GM23248 (cell line): ENCODE measurements at regions not wholly inside any gene's neighbourhood (a gene's known extent, or its start where the extent isn't known, plus 50 kb on each side); places are given as distances from the start of the nearest gene placed in this dataset.

ENCODE experiments used
- EZH2 ChIP-seq: fragments of 200-600 bp; sonication (generic); IDR thresholded peaks from 2 replicates; pipeline ENCODE4 v1.6.1; 2018; ENCODE audit warnings: antibody characterized with exemption, mild to moderate bottlenecking; ENCODE audit not compliant: insufficient read depth, poor library complexity, severe bottlenecking
- EZH2phosphoT487 ChIP-seq: fragments of 200-600 bp; sonication (generic); IDR thresholded peaks from 2 replicates; pipeline ENCODE4 v1.6.1; 2018; ENCODE audit warnings: antibody characterized with exemption, moderate library complexity, mild to moderate bottlenecking, low read depth; ENCODE audit not compliant: insufficient read depth

DNA sequence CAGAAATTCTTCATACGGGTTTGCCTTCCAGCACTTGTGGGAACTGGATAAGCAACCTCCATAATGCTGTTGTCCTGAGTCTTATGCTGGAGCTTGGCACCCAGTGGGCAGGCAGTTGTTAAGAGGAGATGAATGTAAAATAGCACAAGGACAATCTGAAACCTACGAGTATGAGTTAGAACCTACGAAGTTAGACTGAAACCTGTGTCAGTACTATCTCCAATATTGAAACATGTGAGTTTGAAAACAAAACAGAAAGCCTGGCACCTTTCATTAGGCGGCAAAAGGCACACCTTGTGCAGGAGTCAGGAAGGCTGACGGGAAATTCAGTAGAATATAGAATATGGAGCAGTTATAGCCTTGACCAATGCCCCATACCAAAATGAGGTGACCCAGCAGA is 489.7 kb upstream of the RGS18 start:
- TF ChIP-seq EZH2 = no peak
- TF ChIP-seq EZH2phosphoT487 = no peak
